Neutrophil (primary cell): ENCODE measurements at regions not wholly inside any gene's neighbourhood (a gene's known extent, or its start where the extent isn't known, plus 50 kb on each side); places are given as distances from the start of the nearest gene placed in this dataset.

Experiments
- H3K27ac ChIP-seq: fragments of 200-600 bp; sonication (generic); 2 replicates; pipeline ENCODE4 v1.5.1; 2016; ENCODE audit warnings: mild to moderate bottlenecking, moderate library complexity
- H3K27me3 ChIP-seq: fragments of 200-600 bp; sonication (generic); 2 replicates; pipeline ENCODE4 v1.6.0; 2016; ENCODE audit warnings: mild to moderate bottlenecking
- H3K36me3 ChIP-seq: fragments of 200-600 bp; sonication (generic); 2 replicates; pipeline ENCODE4 v1.5.1; 2017
- H3K4me1 ChIP-seq, 2 experiments: fragments of 200-600 bp in 1 of 2; sonication (generic) in 1 of 2; 1 replicate in 1 of 2; 2 replicates in 1 of 2; pipeline versions ENCODE4 v1.5.1 to v1.6.1; 2013 to 2016; ENCODE audit warnings: low read depth in 1 of 2, low read length in 1 of 2, mild to moderate bottlenecking in 1 of 2, moderate library complexity in 1 of 2; ENCODE audit not compliant: control insufficient read depth in 1 of 2, insufficient read depth in 1 of 2
- H3K4me3 ChIP-seq, 2 experiments: fragments of 200-600 bp in 1 of 2; sonication (generic) in 1 of 2; 1 replicate in 1 of 2; 2 replicates in 1 of 2; pipeline ENCODE4 v1.5.1; 2013 to 2016; ENCODE audit warnings: low read depth in 1 of 2, low read length in 1 of 2, mild to moderate bottlenecking in 1 of 2, moderate library complexity in 1 of 2
- H3K9me3 ChIP-seq: fragments of 200-600 bp; sonication (generic); 2 replicates; pipeline ENCODE4 v1.5.1; 2016
- TF ChIP-seq, protein P1 (sequence below): fragments of 200-600 bp; sonication (generic); IDR thresholded peaks from 2 replicates; pipeline ENCODE4 v1.5.1; 2016; ENCODE audit warnings: antibody characterized with exemption

DNA sequence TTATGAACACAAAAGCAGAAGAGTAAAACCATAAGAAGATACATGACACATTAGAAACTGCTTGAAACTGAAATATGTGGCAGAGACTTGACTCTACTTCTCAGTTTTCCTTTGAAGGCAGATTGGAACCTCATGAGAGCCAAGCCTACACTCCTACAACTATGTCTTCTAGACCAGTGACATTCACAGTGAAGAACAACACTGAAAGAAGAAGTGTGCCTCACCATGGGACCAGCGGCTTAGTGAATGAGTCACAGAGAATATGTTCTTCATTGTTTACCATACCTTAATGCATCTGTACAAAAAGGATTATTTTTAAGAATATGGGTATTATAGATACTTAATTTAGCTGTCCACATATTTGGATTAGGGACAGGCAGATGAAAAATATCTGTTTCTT lies 248.3 kb downstream of the CDC14C start:
- H3K27ac ChIP-seq: no peak overlapping the region
- H3K36me3 ChIP-seq: no peaks in the 10 kb centered on the region
- no peak overlapping the region for H3K4me3 ChIP-seq
- no peaks in the 10 kb centered on the region for H3K9me3 ChIP-seq
- TF ChIP-seq, protein P1, sequence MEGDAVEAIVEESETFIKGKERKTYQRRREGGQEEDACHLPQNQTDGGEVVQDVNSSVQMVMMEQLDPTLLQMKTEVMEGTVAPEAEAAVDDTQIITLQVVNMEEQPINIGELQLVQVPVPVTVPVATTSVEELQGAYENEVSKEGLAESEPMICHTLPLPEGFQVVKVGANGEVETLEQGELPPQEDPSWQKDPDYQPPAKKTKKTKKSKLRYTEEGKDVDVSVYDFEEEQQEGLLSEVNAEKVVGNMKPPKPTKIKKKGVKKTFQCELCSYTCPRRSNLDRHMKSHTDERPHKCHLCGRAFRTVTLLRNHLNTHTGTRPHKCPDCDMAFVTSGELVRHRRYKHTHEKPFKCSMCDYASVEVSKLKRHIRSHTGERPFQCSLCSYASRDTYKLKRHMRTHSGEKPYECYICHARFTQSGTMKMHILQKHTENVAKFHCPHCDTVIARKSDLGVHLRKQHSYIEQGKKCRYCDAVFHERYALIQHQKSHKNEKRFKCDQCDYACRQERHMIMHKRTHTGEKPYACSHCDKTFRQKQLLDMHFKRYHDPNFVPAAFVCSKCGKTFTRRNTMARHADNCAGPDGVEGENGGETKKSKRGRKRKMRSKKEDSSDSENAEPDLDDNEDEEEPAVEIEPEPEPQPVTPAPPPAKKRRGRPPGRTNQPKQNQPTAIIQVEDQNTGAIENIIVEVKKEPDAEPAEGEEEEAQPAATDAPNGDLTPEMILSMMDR: no peak
- H3K4me1 ChIP-seq: no peaks in the 10 kb centered on the region
- H3K27me3 ChIP-seq: no peaks in the 10 kb centered on the region

DNA sequence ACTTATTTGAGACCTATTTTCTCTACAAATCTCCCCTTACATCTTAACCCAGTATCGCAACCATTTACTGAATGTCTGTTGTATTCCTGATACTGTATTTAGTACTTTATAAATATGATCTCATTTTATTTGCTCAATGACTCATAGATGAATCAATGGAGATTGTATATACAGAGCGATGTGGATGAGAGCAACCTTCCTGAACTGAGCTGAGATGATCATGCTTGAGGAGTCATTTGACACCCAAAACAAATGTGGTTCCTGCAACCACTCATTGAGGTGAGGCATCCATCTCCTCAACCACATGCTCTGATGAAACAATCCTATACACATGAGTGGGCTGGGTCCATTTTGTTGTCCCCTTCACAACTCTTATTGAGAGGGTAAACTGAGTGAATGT lies 250.0 kb downstream of the CDC14C start:
- TF ChIP-seq, protein P1: no peak

DNA sequence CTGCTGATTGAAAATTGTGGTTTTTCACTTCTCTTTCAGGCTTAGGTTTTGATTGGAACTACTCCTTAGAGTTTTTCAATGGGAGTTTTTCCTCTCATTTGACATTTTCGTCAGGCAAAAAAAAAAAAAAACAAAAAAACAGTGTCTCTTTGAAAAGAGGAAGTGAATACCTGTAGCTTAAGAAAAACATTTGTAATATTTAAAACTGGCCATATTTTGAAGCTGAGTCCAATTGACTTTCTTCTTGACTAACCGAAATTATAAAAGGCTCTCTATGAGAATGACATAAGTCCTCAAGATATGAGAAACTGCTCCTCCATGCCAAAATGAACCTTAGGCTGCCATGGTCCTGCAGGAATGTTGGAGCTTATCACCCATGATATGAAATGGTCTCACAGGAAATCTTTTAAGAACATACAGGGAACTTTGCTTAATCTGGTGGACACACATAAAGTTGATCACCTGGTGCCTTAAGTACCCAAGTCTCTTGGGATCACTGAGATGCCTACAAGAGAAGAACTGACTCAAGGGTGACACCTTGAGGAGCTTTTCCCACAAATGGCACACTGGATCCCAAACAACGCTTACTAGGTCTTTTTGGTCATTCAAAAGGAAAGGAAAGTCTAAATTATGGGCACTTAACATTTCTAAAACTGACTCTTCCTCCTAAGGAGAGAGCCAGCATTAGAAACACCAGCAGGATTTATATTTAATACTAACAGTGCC lies 263.4 kb downstream of the CDC14C start:
- H3K4me3 ChIP-seq: no peak overlapping the region
- H3K36me3 ChIP-seq: no peaks in the 10 kb centered on the region
- H3K27ac ChIP-seq: no peak overlapping the region
- no peaks in the 10 kb centered on the region for H3K4me1 ChIP-seq
- H3K27me3 ChIP-seq: no peaks in the 10 kb centered on the region
- TF ChIP-seq, protein P1: no peak
- no peaks in the 10 kb centered on the region for H3K9me3 ChIP-seq

More for the DNA sequence above, 250.0 kb downstream of the CDC14C start:
- Histone ChIP-seq H3K9me3 (no peaks in the 10 kb centered on the region), H3K27ac (no peak overlapping the region), H3K36me3 (no peaks in the 10 kb centered on the region), H3K4me3 (no peak overlapping the region), H3K4me1 (no peaks in the 10 kb centered on the region), H3K27me3 (no peaks in the 10 kb centered on the region)

DNA sequence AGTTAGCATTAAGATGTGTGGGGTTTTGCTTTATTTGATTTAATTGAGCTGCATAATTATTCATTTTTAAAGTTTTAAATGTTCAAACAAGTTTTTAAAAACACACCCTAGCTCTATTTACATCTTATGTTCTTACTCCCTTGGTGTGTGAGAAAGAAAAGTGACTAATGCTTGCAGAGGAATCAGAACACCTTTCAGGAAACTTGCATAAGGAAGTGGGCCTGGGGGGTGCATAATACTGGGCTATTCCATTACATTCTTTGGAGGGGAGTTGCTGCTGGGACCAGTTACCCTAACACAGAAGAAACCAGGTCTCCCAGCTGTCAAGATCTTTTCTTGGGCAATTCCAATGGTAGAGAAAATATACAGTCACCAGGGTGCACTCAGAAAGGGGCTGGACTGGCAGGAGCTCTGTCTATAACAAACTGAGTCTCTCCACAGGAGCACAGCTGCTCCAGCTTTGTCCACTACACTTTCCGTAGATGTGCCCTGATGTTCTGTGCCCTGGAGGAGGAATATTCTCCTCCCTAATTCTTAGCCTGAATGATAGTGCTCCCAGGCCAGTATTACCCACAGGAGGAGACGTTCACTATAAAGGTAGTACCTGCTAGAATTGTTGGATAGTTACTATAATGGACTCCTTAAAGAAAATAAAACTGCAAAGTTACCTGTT lies 304.2 kb downstream of the CDC14C start:
- Histone ChIP-seq H3K27ac (no peak overlapping the region), H3K27me3 (no peaks in the 10 kb centered on the region), H3K4me1 (no peaks in the 10 kb centered on the region), H3K9me3 (no peaks in the 10 kb centered on the region), H3K4me3 (no peak overlapping the region), H3K36me3 (no peaks in the 10 kb centered on the region)
- TF ChIP-seq, protein P1: no peak

DNA sequence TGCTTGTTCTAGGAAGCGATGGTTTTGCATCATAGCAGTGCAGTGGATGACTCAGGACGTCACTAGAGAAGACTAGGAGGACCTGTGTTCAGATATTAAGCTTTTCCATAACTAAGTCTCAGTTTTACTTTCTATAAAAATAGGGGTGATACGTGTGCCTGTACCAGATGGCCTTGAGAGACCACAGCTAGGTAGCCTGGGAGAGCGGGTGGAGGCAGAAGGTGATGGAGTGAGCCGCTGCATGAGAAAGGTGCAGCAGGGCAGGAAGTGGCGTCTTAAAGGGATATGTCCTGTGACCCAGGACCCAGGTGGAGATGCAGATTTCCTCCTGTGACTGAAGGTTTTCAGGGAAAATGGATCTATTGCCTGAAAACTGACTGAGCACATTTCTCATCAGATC lies 304.9 kb downstream of the CDC14C start:
- Histone ChIP-seq H3K4me3 (no peak overlapping the region), H3K36me3 (no peaks in the 10 kb centered on the region), H3K9me3 (no peaks in the 10 kb centered on the region), H3K4me1 (no peaks in the 10 kb centered on the region), H3K27me3 (no peaks in the 10 kb centered on the region), H3K27ac (no peak overlapping the region)
- TF ChIP-seq, protein P1: no peak
